RWPE2 (cell line): ENCODE measurements at regions not wholly inside any gene's neighbourhood (a gene's known extent, or its start where the extent isn't known, plus 50 kb on each side); places are given as distances from the start of the nearest gene placed in this dataset.
A peak's percentile ranks its signal among the peaks of the same experiment; 100 is the strongest.
"Not testable (repeated sequence)": the region's sequence is repeated elsewhere in the genome, so short reads cannot be mapped to it uniquely, and the experiment has no call there.

ENCODE experiments used
- ATAC-seq: fragments of 200-7000 bp; cut with Tn5 transposase; 3 replicates; pipeline ENCODE4 v1.9.1; 2021; ENCODE audit warnings: low read depth
- DNase-seq: peaks from one replicate; pipeline ENCODE4 v3.0.0-alpha.2; 2020; ENCODE audit warnings: low spot score
- H3K27ac ChIP-seq: fragments of 450-650 bp; 2 replicates; pipeline ENCODE4 v1.5.1; 2017; ENCODE audit warnings: mild to moderate bottlenecking; ENCODE audit not compliant: poor library complexity, severe bottlenecking
- H3K27me3 ChIP-seq: fragments of 250-450 bp; sonication (Bioruptor Pico); 2 replicates; pipeline ENCODE4 v1.5.1; 2021; ENCODE audit warnings: mild to moderate bottlenecking, moderate library complexity; ENCODE audit not compliant: insufficient read depth, poor library complexity, severe bottlenecking
- H3K36me3 ChIP-seq: fragments of 250-450 bp; sonication (Bioruptor Pico); 2 replicates; pipeline ENCODE4 v1.5.1; 2020; ENCODE audit warnings: low read depth, mild to moderate bottlenecking, moderate library complexity
- H3K4me1 ChIP-seq: fragments of 250-450 bp; sonication (Bioruptor Pico); 2 replicates; pipeline ENCODE4 v1.5.1; 2021; ENCODE audit warnings: mild to moderate bottlenecking, moderate library complexity; ENCODE audit not compliant: insufficient read depth, poor library complexity, severe bottlenecking
- H3K4me3 ChIP-seq: fragments of 250-450 bp; sonication (Bioruptor Pico); 2 replicates; pipeline ENCODE4 v1.5.1; 2021; ENCODE audit warnings: mild to moderate bottlenecking, moderate library complexity; ENCODE audit not compliant: severe bottlenecking
- H3K9me3 ChIP-seq: fragments of 250-450 bp; sonication (Bioruptor Pico); 2 replicates; pipeline ENCODE4 v1.5.1; 2021; ENCODE audit warnings: mild to moderate bottlenecking, moderate library complexity; ENCODE audit not compliant: severe bottlenecking
- TF ChIP-seq, protein P1 (sequence below): fragments of 450-650 bp; IDR thresholded peaks from one replicate; pipeline ENCODE4 v1.5.1; 2017; ENCODE audit warnings: mild to moderate bottlenecking, moderate library complexity; ENCODE audit not compliant: poor library complexity, severe bottlenecking

DNA sequence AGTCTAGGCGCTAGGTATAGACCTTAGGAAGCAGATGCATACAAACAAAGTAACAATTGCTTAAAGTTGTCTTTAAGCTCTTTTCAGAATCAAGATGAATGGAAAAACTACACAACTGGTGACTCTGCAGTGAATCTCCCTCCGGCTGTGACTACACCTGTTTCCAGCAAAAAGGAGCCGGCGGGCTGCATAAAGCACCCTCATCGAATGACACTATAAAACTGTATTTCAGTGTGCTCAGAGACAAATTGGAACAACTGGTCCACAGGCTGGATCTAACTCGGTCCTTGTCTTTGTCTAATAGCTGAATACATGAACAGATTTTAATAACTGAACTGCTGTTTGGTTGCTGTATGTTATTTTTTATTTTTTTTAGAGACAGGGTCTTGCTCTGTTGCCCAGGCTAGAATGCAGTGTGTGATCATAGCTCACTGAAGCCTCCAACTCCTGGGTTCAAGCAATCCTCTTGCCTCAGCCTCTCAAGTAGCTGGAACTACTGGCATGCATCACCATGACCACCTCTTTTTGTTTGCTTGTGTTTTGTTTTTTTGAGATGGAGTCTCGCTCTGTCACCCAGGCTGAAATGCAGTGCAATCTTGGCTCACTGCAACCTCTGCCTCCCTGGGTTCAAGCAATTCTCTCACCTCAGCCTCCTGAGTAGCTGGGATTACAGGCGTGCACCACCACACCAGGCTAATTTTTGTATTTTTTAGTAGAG lies 64.2 kb upstream of the SVIL start:
- Histone ChIP-seq H3K9me3 (no peaks in the 10 kb centered on the region), H3K4me3 (no peak overlapping the region), H3K27ac (no peak overlapping the region), H3K27me3 (no peaks in the 10 kb centered on the region), H3K4me1 (no peaks in the 10 kb centered on the region), H3K36me3 (no peaks in the 10 kb centered on the region)
- TF ChIP-seq, protein P1, sequence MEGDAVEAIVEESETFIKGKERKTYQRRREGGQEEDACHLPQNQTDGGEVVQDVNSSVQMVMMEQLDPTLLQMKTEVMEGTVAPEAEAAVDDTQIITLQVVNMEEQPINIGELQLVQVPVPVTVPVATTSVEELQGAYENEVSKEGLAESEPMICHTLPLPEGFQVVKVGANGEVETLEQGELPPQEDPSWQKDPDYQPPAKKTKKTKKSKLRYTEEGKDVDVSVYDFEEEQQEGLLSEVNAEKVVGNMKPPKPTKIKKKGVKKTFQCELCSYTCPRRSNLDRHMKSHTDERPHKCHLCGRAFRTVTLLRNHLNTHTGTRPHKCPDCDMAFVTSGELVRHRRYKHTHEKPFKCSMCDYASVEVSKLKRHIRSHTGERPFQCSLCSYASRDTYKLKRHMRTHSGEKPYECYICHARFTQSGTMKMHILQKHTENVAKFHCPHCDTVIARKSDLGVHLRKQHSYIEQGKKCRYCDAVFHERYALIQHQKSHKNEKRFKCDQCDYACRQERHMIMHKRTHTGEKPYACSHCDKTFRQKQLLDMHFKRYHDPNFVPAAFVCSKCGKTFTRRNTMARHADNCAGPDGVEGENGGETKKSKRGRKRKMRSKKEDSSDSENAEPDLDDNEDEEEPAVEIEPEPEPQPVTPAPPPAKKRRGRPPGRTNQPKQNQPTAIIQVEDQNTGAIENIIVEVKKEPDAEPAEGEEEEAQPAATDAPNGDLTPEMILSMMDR: no peak
- DNase-seq (no peak), ATAC-seq (no peak)

- not testable (repeated sequence) for H3K4me3 ChIP-seq, H3K36me3 ChIP-seq, DNase-seq, ATAC-seq, H3K9me3 ChIP-seq, H3K27ac ChIP-seq, H3K27me3 ChIP-seq
- H3K4me1 ChIP-seq: peaks cover 13% of the 10 kb centered on the region
These were observed 61.8 kb upstream of the SVIL start for GRCh38 chr10:29696581-29696980.

DNA sequence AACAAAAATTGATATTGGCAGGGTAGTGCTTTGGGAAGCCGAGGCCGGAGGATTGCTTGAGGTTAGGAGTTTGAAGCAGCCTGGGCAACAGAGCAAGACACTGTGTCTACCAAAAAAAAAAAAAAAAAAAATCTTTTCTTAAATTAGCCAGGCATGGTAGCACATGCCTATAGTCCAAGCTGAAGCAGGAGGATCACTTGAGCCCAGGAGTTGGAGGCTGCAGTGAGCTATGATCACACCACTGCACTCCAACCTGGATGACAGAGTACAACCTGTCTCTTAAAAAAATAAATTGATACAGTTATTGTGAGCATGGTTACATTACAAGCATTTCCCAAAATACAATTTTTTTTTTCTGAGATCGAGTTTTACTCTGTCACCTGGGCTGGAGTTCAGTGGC lies 59.4 kb upstream of the SVIL start:
- Histone ChIP-seq H3K27me3 (no peaks in the 10 kb centered on the region), H3K36me3 (0 out of 2 replicates have a peak, but pooled peaks cover 5% of the 10 kb centered on the region), H3K27ac (no peak overlapping the region), H3K4me3 (no peak overlapping the region), H3K4me1 (peaks cover 34% of the 10 kb centered on the region), H3K9me3 (no peaks in the 10 kb centered on the region)
- no peak for ATAC-seq
- TF ChIP-seq, protein P1: no peak
- no peak for DNase-seq

DNA sequence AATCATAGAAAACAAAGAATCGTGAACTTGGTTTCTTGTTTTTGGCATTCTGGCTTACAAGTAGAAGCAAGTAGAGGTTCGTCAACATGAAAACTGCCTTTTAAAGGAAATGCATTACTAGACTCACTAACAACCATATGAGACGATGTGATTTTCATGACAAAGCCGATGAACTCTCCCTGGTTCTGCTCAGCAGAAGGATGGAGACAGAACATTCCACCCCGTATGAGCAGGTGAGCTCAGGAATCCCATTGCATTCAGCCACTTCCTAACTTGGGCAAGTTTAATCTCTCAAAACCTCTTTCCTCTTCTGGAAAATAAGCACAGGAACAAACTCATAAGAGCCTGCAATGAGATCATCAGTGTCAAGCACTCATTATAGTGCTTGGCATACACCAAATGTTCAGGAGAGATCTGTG lies 57.4 kb upstream of the SVIL start:
- H3K27me3 ChIP-seq: no peaks in the 10 kb centered on the region
- ATAC-seq (peak; percentile 67), DNase-seq (no peak)
- no peak overlapping the region for H3K4me3 ChIP-seq
- H3K36me3 ChIP-seq: 0 out of 2 replicates have a peak, but pooled peaks cover 5% of the 10 kb centered on the region
- H3K9me3 ChIP-seq: no peaks in the 10 kb centered on the region
- H3K4me1 ChIP-seq: peaks cover 47% of the 10 kb centered on the region
- peak overlapping the region; percentile 80 for H3K27ac ChIP-seq
- TF ChIP-seq, protein P1: no peak

- ATAC-seq: peak; percentile 83
- TF ChIP-seq, protein P1: no peak
These were observed 56.8 kb upstream of the SVIL start for GRCh38 chr10:29691564-29692072.

More at GRCh38 chr10:29691564-29692072, 56.8 kb upstream of the SVIL start:
- Histone ChIP-seq H3K4me3 (no peak overlapping the region), H3K36me3 (0 out of 2 replicates have a peak, but pooled peaks cover 5% of the 10 kb centered on the region), H3K27ac (peak overlapping the region; percentile 80), H3K9me3 (no peaks in the 10 kb centered on the region), H3K4me1 (peaks cover 47% of the 10 kb centered on the region), H3K27me3 (no peaks in the 10 kb centered on the region)
- DNase-seq: no peak
